ENCODE measurements at regions not wholly inside any gene's neighbourhood (a gene's known extent, or its start where the extent isn't known, plus 50 kb on each side); places are given as distances from the start of the nearest gene placed in this dataset.
"Not testable (repeated sequence)": the region's sequence is repeated elsewhere in the genome, so short reads cannot be mapped to it uniquely, and the experiment has no call there.

- ChIA-PET POLR2A (interaction anchor here (0.5 to 0.7 kb wide), 3 partner anchors 386 to 1010 kb away, joined by 3 to 4 read pairs (median 3); no protein-coding TSS in a partner anchor), CTCF (no interaction called here)
Measured at GRCh38 chr3:11716573-11717290, 73.0 kb upstream of the VGLL4 start.

- POLR2A ChIA-PET = no interaction called here
- CTCF ChIA-PET = no interaction called here
Measured at GRCh38 chr3:11713171-11713570, 69.5 kb upstream of the VGLL4 start.

GRCh38 chr3:11712646-11713045 is 68.9 kb upstream of the VGLL4 start:
- ChIA-PET POLR2A (no interaction called here), CTCF (no interaction called here)

- CTCF ChIA-PET = no interaction called here
- POLR2A ChIA-PET = no interaction called here
Measured at GRCh38 chr3:11711876-11712275, 68.2 kb upstream of the VGLL4 start.

GRCh38 chr3:11709782-11710181 is 66.1 kb upstream of the VGLL4 start:
- ChIA-PET CTCF (interaction anchor here (0.7 kb wide), 1 partner anchor 26 kb away, joined by 3 read pairs; no protein-coding TSS in a partner anchor), POLR2A (interaction anchor here (0.7 kb wide), 1 partner anchor 433 kb away, joined by 3 read pairs; no protein-coding TSS in a partner anchor)

DNA sequence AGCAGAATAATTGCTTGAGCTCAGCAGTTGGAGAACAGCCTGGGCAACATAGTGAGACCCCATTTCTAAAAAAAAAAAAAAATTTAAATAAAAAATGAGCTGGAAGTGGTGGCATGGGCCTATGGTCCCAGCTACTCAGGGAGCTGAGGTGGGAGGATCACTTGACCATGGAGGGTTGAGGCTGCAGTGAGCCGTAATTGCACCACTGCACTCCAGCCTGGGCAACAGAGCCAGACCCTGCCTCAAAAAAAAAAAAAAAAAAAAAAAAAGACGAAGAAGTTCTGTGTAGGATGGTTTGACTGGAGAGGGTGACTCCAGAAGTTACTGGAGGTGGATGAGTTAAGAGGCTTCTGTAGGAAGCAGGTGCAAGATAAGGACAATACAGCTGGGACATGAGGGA is 63.4 kb upstream of the VGLL4 start:
- CTCF ChIA-PET = interaction anchor here (0.7 kb wide), 1 partner anchor 63 kb away, joined by 6 read pairs; no protein-coding TSS in a partner anchor

DNA sequence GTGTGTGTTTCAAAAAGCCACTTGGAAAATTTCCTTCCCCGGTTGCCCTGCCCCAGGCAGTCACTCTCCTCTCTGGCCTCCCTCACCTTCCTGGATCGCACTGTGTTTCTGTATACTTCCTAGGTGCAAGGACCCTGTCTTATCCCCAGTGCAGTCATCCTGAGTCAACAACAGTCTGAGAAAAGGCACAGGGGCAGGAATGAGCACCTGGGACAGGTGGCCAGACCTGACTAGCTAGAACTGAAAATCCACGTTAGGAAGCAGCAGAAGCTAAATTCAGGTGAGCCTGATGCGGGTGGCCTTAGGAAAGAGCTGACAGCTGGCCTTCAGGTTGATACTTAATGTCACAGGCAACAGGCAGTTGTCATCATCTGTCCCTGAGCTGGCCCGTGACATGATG is 62.9 kb upstream of the VGLL4 start:
- POLR2A ChIA-PET = no interaction called here
- CTCF ChIA-PET = no interaction called here

More for the DNA sequence above, 63.4 kb upstream of the VGLL4 start:
- POLR2A ChIA-PET = not testable (repeated sequence)

DNA sequence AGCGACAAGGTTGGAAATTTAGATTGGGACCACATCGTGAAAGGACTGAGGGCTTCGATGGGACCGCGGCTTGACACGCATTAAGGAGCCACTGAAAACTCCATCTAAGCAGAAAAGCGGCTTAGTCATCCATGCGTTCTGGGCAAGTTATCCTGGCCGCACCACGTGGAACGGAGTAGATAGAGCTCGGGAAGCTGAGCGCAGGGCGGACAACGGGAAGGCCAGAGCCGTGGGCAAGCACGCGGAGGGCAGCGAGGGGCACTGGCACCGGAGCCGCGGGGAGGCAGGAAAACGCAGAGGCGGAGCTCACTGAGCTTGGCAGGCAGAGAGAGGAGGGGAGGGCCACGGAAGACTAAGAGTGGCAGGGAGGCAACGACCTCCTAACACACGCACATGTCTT is 61.3 kb upstream of the VGLL4 start:
- POLR2A ChIA-PET = no interaction called here
- CTCF ChIA-PET = no interaction called here

DNA sequence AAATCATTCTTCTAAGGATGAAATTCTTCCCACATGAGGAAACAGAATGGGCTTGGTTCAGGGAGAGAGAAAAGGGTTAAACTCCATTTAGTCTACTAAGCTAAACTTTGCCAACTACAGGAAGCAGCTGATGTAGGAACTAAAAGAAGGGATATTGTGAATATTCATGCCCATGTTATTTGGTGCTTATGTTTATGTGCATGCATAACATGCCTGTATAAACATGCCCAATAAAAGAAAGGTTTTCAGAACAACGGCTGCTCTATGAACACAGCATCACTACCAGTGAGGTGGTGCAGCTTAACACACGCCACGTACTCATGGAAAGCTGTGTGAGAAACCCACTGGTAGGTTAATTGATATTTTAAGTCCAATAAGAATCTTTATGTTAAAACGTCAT is 59.4 kb upstream of the VGLL4 start:
- CTCF ChIA-PET = interaction anchor here (0.7 kb wide), 1 partner anchor 102 kb away, joined by 4 read pairs; no protein-coding TSS in a partner anchor
- POLR2A ChIA-PET = no interaction called here

DNA sequence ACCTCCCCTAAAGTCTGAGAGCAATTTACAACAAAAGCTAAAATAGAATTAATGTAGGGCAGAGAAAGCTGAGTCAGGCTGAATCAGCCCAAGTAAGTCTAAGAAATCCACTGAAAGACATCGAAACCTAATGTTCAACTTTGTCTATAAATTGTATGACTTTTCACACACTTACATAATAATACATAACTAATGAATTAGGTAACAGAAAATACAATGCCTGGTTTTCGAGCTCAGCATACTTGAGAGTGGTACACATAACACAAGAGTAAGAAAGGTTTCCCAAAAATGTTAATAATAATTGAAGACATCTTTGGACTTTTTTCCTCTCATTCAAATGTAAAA is 55.3 kb upstream of the VGLL4 start:
- CTCF ChIA-PET = interaction anchor here (0.6 kb wide), 1 partner anchor 308 kb away, joined by 3 read pairs; no protein-coding TSS in a partner anchor
- POLR2A ChIA-PET = no interaction called here

DNA sequence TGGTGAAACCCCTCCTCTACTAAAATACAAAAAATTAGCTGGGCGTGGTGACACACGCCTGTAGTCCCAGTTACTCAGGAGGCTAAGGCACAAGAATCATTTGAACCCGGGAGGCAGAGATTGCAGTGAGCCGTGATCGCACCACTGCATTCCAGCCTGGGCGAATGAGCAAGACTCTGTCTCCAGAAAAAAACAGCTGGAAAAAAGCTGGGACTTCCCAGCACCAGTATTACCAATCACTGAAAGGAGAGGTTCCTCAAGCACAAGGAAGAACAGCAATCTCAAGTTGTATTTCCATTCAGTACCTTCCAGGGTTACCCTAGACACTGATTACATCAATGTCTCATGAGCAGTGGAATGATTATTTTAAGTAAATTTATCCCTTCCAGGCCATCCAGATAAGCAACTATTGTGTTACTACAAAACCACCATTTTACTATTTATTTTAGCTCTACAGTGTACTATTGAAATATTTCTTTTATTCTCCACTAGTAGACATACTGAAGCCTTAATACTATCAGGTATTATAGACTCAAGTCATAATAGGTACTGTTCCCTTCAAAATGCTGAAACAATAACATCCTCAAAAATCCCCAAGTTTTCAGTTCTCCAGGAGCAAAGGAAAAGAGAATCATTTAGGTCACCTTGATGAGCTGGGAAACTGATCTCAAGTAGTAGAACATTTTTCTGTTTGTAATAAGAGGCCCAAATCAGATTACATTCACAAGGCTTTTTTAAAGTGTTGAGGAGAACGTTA is 54.8 kb upstream of the VGLL4 start:
- ChIA-PET CTCF (interaction anchor here (0.6 kb wide), 1 partner anchor 308 kb away, joined by 3 read pairs; no protein-coding TSS in a partner anchor), POLR2A (no interaction called here)

DNA sequence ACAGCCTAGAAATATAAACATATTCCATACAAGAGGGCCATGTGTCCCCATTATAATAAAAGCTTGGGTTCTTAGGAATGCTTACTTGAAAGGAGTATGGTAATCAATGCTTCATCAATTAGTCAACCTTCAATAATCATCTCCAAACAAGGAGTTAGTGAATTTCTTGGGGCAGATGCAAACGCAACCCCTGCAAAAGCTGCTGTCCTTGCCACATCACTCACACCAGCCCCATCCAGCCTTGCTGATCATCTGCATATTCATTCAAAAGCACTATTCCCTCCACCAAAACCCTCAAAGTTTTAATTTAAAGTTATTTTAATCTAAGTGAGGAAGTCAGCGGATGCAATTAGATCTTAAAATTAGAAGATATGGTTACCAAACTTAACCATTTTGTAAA is 54.0 kb upstream of the VGLL4 start:
- CTCF ChIA-PET = no interaction called here

DNA sequence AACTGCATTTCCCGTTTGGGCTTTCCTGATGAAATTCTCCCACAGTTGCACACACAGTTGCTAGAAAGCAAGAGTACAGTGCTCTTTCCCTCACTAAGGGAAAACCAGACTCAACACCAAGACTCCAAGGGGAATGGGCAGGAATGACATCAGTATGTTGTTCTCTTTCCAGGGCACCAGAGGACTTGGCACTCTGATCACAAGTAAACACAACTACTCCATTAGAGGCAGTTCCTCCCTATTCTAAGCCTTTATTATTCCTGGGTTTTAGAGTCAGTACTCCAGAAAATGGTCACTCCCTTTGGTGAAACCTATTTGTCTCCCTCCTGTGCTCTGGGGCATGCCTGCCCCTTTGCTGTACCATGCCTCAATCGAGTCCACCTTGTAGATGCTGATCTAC is 52.3 kb upstream of the VGLL4 start:
- ChIA-PET POLR2A (no interaction called here), CTCF (no interaction called here)

More for the DNA sequence above, 54.0 kb upstream of the VGLL4 start:
- POLR2A ChIA-PET = interaction anchor here (0.7 kb wide), 1 partner anchor 101 kb away, joined by 4 read pairs; no protein-coding TSS in a partner anchor
